H1 (cell line): ENCODE measurements at regions not wholly inside any gene's neighbourhood (a gene's known extent, or its start where the extent isn't known, plus 50 kb on each side); places are given as distances from the start of the nearest gene placed in this dataset.

ENCODE experiments used
- CTCF ChIA-PET: fragments of 300-600 bp; sonication (Branson Sonifier 250); formaldehyde crosslinking; loops from one replicate; lab custom pipeline; 2021; ENCODE audit not compliant: partially characterized antibody; lab: Charles Lee
- POLR2A ChIA-PET: fragments of 300-600 bp; sonication (Branson Sonifier 250); formaldehyde crosslinking; loops from one replicate; lab custom pipeline; 2021; ENCODE audit warnings: inconsistent platforms; ENCODE audit not compliant: partially characterized antibody; lab: Charles Lee
- DNase-seq, 2 experiments: peaks; one replicate each; pipeline versions ENCODE4 v3.0.0 to v3.0.0-alpha.2; 2010 to 2022; ENCODE audit warnings: low spot score in 2 of 2, low read depth in 1 of 2, mixed read lengths in 1 of 2
- FAIRE-seq: peaks from 2 replicates; lab custom pipeline; 2011; peaks lifted over from hg19 to GRCh38; lab: Jason Lieb, UNC
- H2AFZ ChIP-seq: 2 replicates; pipeline ENCODE4 v1.8.1; 2012; ENCODE audit warnings: low read length, inconsistent platforms
- H2AK5ac ChIP-seq: 2 replicates; pipeline ENCODE4 v1.6.1; 2013; ENCODE audit warnings: low read depth, low read length
- H2BK120ac ChIP-seq: replicated peaks from 2 replicates; pipeline ENCODE3; 2013; ENCODE audit warnings: low read depth, low read length, inconsistent platforms
- H2BK12ac ChIP-seq: 2 replicates; pipeline ENCODE4 v1.6.1; 2013; ENCODE audit warnings: low read depth, low read length
- H2BK15ac ChIP-seq: 2 replicates; pipeline ENCODE4 v1.6.1; 2013; ENCODE audit warnings: low read length
- H2BK20ac ChIP-seq: 2 replicates; pipeline ENCODE4 v1.6.1; 2013; ENCODE audit warnings: low read length
- H2BK5ac ChIP-seq: 2 replicates; pipeline ENCODE4 v1.6.1; 2013; ENCODE audit warnings: low read depth, low read length
- H3K14ac ChIP-seq: 2 replicates; pipeline ENCODE4 v1.6.1; 2013; ENCODE audit warnings: inconsistent platforms; ENCODE audit not compliant: insufficient read length
- H3K18ac ChIP-seq: 2 replicates; pipeline ENCODE4 v1.6.1; 2013; ENCODE audit warnings: low read length; ENCODE audit errors: extremely low read depth
- H3K23ac ChIP-seq: 2 replicates; pipeline ENCODE4 v1.6.1; 2013; ENCODE audit warnings: inconsistent platforms; ENCODE audit not compliant: insufficient read length
- H3K23me2 ChIP-seq: 2 replicates; pipeline ENCODE4 v1.6.1; 2013; ENCODE audit warnings: low read depth, low read length
- H3K27ac ChIP-seq: 2 replicates; pipeline ENCODE4 v1.6.1; 2011; ENCODE audit warnings: low read depth, low read length, inconsistent platforms
- H3K27me3 ChIP-seq, 4 experiments: replicated peaks in 1 of 4; 1 replicate in 1 of 4; 2 replicates in 3 of 4; pipeline versions ENCODE4 v1.6.1 to v1.8.1; 2011 to 2013; ENCODE audit warnings: low read length in 3 of 4, mild to moderate bottlenecking in 3 of 4, inconsistent platforms in 2 of 4, mixed read lengths in 2 of 4, moderate library complexity in 1 of 4; ENCODE audit not compliant: control insufficient read depth in 3 of 4, insufficient read depth in 3 of 4; ENCODE audit errors: extremely low read depth in 1 of 4
- H3K36me3 ChIP-seq, 4 experiments: 2 replicates each; pipeline versions ENCODE4 v1.6.1 to v1.8.1; 2011 to 2013; ENCODE audit warnings: mild to moderate bottlenecking in 4 of 4, low read length in 3 of 4, moderate library complexity in 2 of 4, control low read depth in 1 of 4, inconsistent platforms in 1 of 4; ENCODE audit not compliant: insufficient read depth in 4 of 4, control insufficient read depth in 2 of 4
- H3K4ac ChIP-seq: replicated peaks from 2 replicates; pipeline ENCODE3; 2013; ENCODE audit warnings: low read length, low read depth, mixed read lengths, inconsistent platforms; ENCODE audit not compliant: insufficient read length
- H3K4me1 ChIP-seq, 4 experiments: replicated peaks in 1 of 4; 1 replicate in 1 of 4; 2 replicates in 3 of 4; pipeline versions ENCODE4 v1.6.1 to v1.8.1; 2011 to 2013; ENCODE audit warnings: low read length in 3 of 4, inconsistent platforms in 2 of 4, mixed read lengths in 1 of 4; ENCODE audit not compliant: insufficient read depth in 4 of 4, control insufficient read depth in 3 of 4
- H3K4me2 ChIP-seq, 2 experiments: 2 replicates each; pipeline versions ENCODE4 v1.6.1 to v1.8.1; 2011 to 2013; ENCODE audit warnings: low read depth in 2 of 2, low read length in 2 of 2, control low read depth in 1 of 2, inconsistent platforms in 1 of 2, mild to moderate bottlenecking in 1 of 2; ENCODE audit not compliant: insufficient read depth in 1 of 2
- H3K4me3 ChIP-seq, 4 experiments: fragments of 200-600, 300-600 bp in 1 of 4; sonication (generic), shearing (Covaris generic), sonication (Bioruptor Twin) in 1 of 4; 2 replicates each; pipeline versions ENCODE4 v1.5.1 to v1.8.1; 2011 to 2016; ENCODE audit warnings: low read length in 4 of 4, low read depth in 3 of 4, control low read depth in 2 of 4, inconsistent platforms in 2 of 4, mild to moderate bottlenecking in 2 of 4, mixed read lengths in 1 of 4, moderate library complexity in 1 of 4; ENCODE audit not compliant: insufficient read depth in 2 of 4; ENCODE audit errors: extremely low read depth in 1 of 4
- H3K56ac ChIP-seq: replicated peaks from 2 replicates; pipeline ENCODE3; 2013; ENCODE audit warnings: low read depth, mild to moderate bottlenecking, mixed read lengths, low read length, inconsistent platforms; ENCODE audit not compliant: insufficient read length
- H3K79me1 ChIP-seq: 2 replicates; pipeline ENCODE4 v1.6.1; 2013; ENCODE audit warnings: low read depth, low read length, control low read depth
- H3K79me2 ChIP-seq, 2 experiments: 2 replicates each; pipeline versions ENCODE4 v1.6.1 to v1.8.1; 2012 to 2013; ENCODE audit warnings: low read length in 2 of 2, mild to moderate bottlenecking in 2 of 2, inconsistent platforms in 1 of 2; ENCODE audit not compliant: insufficient read depth in 2 of 2, control insufficient read depth in 1 of 2
- H3K9ac ChIP-seq, 4 experiments: replicated peaks in 1 of 4; 1 replicate in 1 of 4; 2 replicates in 3 of 4; pipeline versions ENCODE4 v1.6.1 to v1.8.1; 2011 to 2013; ENCODE audit warnings: low read depth in 3 of 4, low read length in 3 of 4, control low read depth in 2 of 4, mild to moderate bottlenecking in 2 of 4, moderate library complexity in 2 of 4, inconsistent platforms in 1 of 4; ENCODE audit errors: extremely low read depth in 1 of 4
- H3K9me3 ChIP-seq, 2 experiments: 2 replicates each; pipeline versions ENCODE4 v1.6.1 to v1.8.1; 2012 to 2013; ENCODE audit warnings: mild to moderate bottlenecking in 2 of 2, moderate library complexity in 2 of 2, control low read depth in 1 of 2, inconsistent platforms in 1 of 2, low read depth in 1 of 2, low read length in 1 of 2, mixed read lengths in 1 of 2; ENCODE audit not compliant: insufficient read depth in 2 of 2
- H4K20me1 ChIP-seq, 2 experiments: replicated peaks in 1 of 2; 2 replicates each; pipeline versions ENCODE3 to v1.8.1; 2011 to 2013; ENCODE audit warnings: inconsistent platforms in 2 of 2, low read length in 2 of 2, mild to moderate bottlenecking in 1 of 2; ENCODE audit not compliant: insufficient read depth in 2 of 2, control insufficient read depth in 1 of 2
- H4K5ac ChIP-seq: 2 replicates; pipeline ENCODE4 v1.6.1; 2013; ENCODE audit warnings: low read length, low read depth, mixed read lengths, inconsistent platforms; ENCODE audit not compliant: insufficient read length
- H4K8ac ChIP-seq: 2 replicates; pipeline ENCODE4 v1.8.0; 2013; ENCODE audit warnings: mild to moderate bottlenecking, moderate library complexity, low read length, inconsistent platforms; ENCODE audit not compliant: insufficient read depth; ENCODE audit errors: extremely low read depth
- H4K91ac ChIP-seq: replicated peaks from 2 replicates; pipeline ENCODE3; 2013; ENCODE audit warnings: low read length, mixed read lengths, inconsistent platforms; ENCODE audit not compliant: insufficient read length
- BCL11A ChIP-seq, 2 experiments: IDR thresholded peaks; one replicate each; pipeline ENCODE4 v1.6.1; 2011; ENCODE audit warnings: low read depth in 2 of 2, low read length in 2 of 2, mild to moderate bottlenecking in 2 of 2
- BRCA1 ChIP-seq: IDR thresholded peaks from 2 replicates; pipeline ENCODE4 v1.6.1; 2012; ENCODE audit warnings: low read depth, low read length, improper control_type of control experiment
- CBX5 ChIP-seq: fragments of 300-800, 300-1000 bp; sonication (generic); IDR thresholded peaks from 2 replicates; pipeline ENCODE4 v1.7.1; 2016; ENCODE audit warnings: antibody characterized with exemption, low read length, low read depth
- E2F6 ChIP-seq: IDR thresholded peaks from 2 replicates; pipeline ENCODE4 v1.6.1; 2012; ENCODE audit warnings: inconsistent platforms
- FOSL1 ChIP-seq: IDR thresholded peaks from 2 replicates; pipeline ENCODE4 v1.6.1; 2011; ENCODE audit warnings: mild to moderate bottlenecking, low read depth, low read length, moderate library complexity; ENCODE audit not compliant: insufficient read depth
- JUND ChIP-seq: IDR thresholded peaks from 2 replicates; pipeline ENCODE4 v1.6.1; 2011; ENCODE audit warnings: mild to moderate bottlenecking, improper control_type of control experiment, low read length
- KDM1A ChIP-seq: fragments of 200-600, 300-600 bp; sonication (generic); IDR thresholded peaks from 2 replicates; pipeline ENCODE4 v1.7.1; 2016; ENCODE audit warnings: mild to moderate bottlenecking, low read length, borderline replicate concordance
- KDM5A ChIP-seq: fragments of 200-600 bp; IDR thresholded peaks from 2 replicates; pipeline ENCODE4 v1.7.1; 2012; ENCODE audit warnings: mild to moderate bottlenecking, low read length, inconsistent platforms, mixed read lengths
- POLR2AphosphoS5 ChIP-seq: IDR thresholded peaks from 2 replicates; pipeline ENCODE4 v1.6.1; 2011; ENCODE audit warnings: low read depth, low read length
- RAD21 ChIP-seq, 2 experiments: IDR thresholded peaks in 1 of 2; conservative IDR thresholded peaks in 1 of 2; 2 replicates each; pipeline ENCODE4 v1.6.1; 2011; ENCODE audit warnings: low read depth in 2 of 2, low read length in 2 of 2, improper control_type of control experiment in 1 of 2, inconsistent platforms in 1 of 2, mild to moderate bottlenecking in 1 of 2, moderate library complexity in 1 of 2
- SRF ChIP-seq: IDR thresholded peaks from 2 replicates; pipeline ENCODE4 v1.6.1; 2011; ENCODE audit warnings: mild to moderate bottlenecking, low read depth, low read length, moderate library complexity
- WGBS, 2 experiments: shearing (Covaris generic) in 1 of 2; methylation state at CpG; one replicate each; pipeline versions ENCODE4 v1.1.6 to v1.1.7; 2013 to 2015; ENCODE audit warnings: low lambda C conversion rate in 2 of 2, mixed read lengths in 2 of 2, inconsistent platforms in 1 of 2, low coverage in 1 of 2, missing lambda C conversion rate in 1 of 2; ENCODE audit not compliant: insufficient replicate concordance in 2 of 2, insufficient coverage in 1 of 2, insufficient read length in 1 of 2; ENCODE audit errors: extremely low coverage in 1 of 2, missing lambda C conversion rate in 1 of 2; 5-methylcytosine and 5-hydroxymethylcytosine counted together

GRCh38 chr13:50732712-50733111 is 110.8 kb downstream of the DLEU7 start:
- no peak overlapping the region for H3K4me2 ChIP-seq
- H2BK12ac ChIP-seq = peak overlapping the region; percentile 80; the same call in 1 of the 2 replicates
- no peaks in the 10 kb centered on the region for H3K27me3 ChIP-seq
- H4K5ac ChIP-seq = no peak overlapping the region
- H3K79me2 ChIP-seq = no peaks in the 10 kb centered on the region
- H3K36me3 ChIP-seq = peaks cover 0 to 3% (median 0%) of the 10 kb centered on the region in 4 experiments; a peak in 1 of 8 replicates
- peak overlapping the region; percentile 88 for H4K91ac ChIP-seq
- H2AK5ac ChIP-seq = 0 out of 2 replicates have a peak overlapping the region, but pooled peaks have one; percentile 65
- no peak overlapping the region for H2BK20ac ChIP-seq
- H3K23ac ChIP-seq = no peak overlapping the region
- H3K4me3 ChIP-seq = no peak overlapping the region
- no peak overlapping the region for H3K14ac ChIP-seq
- H2BK5ac ChIP-seq = no peak overlapping the region
- no peak overlapping the region for H2BK15ac ChIP-seq
- H3K9ac ChIP-seq = no peak overlapping the region
- no peak overlapping the region for H4K8ac ChIP-seq
- H3K9me3 ChIP-seq = peaks cover 6 to 9% of the 10 kb centered on the region in 2 experiments
- no peak overlapping the region for H3K18ac ChIP-seq
- no peaks in the 10 kb centered on the region for H3K79me1 ChIP-seq
- H3K4me1 ChIP-seq = no peaks in the 10 kb centered on the region
- no peak overlapping the region for H2BK120ac ChIP-seq
- no peaks in the 10 kb centered on the region for H4K20me1 ChIP-seq
- no peaks in the 10 kb centered on the region for H3K23me2 ChIP-seq
- no peak overlapping the region for H2AFZ ChIP-seq
- whole genome bisulfite sequencing, 2 experiments = 95% methylated on average over 3 of the region's 3 CpGs; no CpG with 5 or more reads in 1 of the 2 experiments
- FAIRE-seq = no peak
- TF ChIP-seq SRF = no peak
- TF ChIP-seq RAD21 (IDR thresholded peaks at IDR 0.05 in 1 of 2, conservative IDR thresholded peaks at IDR 0.05 in 1 of 2; ENCODE audit: low read depth in 2 of 2, low read length in 2 of 2) = no peak
- TF ChIP-seq KDM5A = no peak
- no peak for TF ChIP-seq JUND
- no peak for TF ChIP-seq POLR2AphosphoS5
- TF ChIP-seq CBX5 = no peak
- no peak for TF ChIP-seq BRCA1
- no peak for TF ChIP-seq KDM1A
- TF ChIP-seq BCL11A (IDR thresholded peaks at IDR 0.05; ENCODE audit: low read depth in 2 of 2, low read length in 2 of 2) = no peak
- no peak for TF ChIP-seq E2F6
- no peak for TF ChIP-seq FOSL1
- ChIA-PET CTCF (interaction anchor here (1.1 to 1.2 kb wide), 2 partner anchors 13 to 179 kb away, joined by 3 to 4 read pairs; no protein-coding TSS in a partner anchor), POLR2A (no interaction called here)
- H3K27ac ChIP-seq = no peak overlapping the region
- H3K4ac ChIP-seq = peak overlapping the region; percentile 57
- DNase-seq = no peak
- no peak overlapping the region for H3K56ac ChIP-seq
